KBM-7 (cell line): ENCODE measurements at regions not wholly inside any gene's neighbourhood (a gene's known extent, or its start where the extent isn't known, plus 50 kb on each side); places are given as distances from the start of the nearest gene placed in this dataset.

Source experiments
- DNase-seq: peaks from one replicate; pipeline ENCODE4 v3.0.0-alpha.2; 2015
- in situ Hi-C: fragments of 300-500 bp; cut with MboI; formaldehyde crosslinking; loops from 2 replicates; pipeline ENCODE4 v1.14.3; 2020; ENCODE audit warnings: low sequenced_read_pairs, low pct_unique_long_range_greater_than_20kb, mixed read lengths

DNA sequence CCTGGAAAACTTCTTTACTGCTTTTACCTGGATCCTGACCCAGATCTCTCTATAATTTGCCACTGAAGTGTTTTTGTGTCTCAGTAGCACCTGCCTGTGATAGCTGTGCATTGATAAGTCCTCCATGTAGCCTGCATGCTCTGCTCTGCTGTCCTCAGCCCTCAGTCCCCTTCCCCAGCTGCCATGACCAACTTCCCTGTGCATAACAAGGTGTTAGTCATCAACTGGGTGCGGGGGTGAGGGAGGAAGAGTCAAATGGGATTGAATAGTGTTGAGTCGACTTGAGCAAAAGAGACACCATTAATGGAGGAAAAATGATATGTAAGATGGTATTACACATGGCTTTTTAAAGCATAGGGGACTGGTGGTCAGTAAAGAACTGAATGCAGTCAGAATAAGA, 92.2 kb upstream of the PLET1 start:
- in situ Hi-C loops = no loop called here
- no peak for DNase-seq

DNA sequence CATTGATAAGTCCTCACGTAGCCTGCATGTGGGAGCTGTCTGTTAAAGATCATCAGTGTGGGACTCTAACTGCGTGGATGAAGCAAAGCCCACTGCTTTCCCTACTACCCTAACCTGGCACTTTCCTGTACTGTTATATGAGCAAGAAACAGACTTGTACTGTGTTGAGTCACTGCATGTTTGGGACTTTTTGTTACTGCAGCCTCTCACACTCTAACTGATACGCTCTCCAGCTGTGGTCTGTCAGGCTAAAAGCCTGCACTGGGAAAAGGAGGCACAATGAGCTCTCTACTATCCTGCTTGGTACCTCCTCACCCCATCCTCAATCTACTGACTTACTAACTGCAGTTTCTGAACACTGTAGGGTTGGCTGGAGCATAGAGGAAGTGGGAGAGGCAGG, 93.7 kb upstream of the PLET1 start:
- no peak for DNase-seq
- in situ Hi-C loops = no loop called here

DNA sequence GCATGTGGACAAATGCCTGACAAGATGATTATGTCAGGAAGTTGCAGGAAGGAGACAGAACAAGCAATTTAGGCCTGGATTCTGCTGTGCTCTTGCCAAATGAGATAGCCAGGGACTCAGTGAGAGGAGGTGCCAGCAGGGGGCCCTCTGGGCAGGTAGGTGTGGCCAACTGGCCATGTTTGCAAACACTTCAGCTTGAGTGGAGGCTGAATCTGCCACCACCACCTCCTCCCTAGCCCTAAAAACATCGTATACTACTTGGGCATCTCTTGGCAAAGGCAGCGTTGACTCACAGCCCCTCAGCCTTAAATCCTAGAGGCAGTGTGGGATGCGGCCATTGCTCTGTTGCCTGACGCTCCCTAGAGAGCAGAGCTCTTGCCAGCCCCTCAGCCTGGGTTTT, 95.1 kb upstream of the PLET1 start:
- peak; percentile 7 for DNase-seq
- in situ Hi-C loops = no loop called here

DNA sequence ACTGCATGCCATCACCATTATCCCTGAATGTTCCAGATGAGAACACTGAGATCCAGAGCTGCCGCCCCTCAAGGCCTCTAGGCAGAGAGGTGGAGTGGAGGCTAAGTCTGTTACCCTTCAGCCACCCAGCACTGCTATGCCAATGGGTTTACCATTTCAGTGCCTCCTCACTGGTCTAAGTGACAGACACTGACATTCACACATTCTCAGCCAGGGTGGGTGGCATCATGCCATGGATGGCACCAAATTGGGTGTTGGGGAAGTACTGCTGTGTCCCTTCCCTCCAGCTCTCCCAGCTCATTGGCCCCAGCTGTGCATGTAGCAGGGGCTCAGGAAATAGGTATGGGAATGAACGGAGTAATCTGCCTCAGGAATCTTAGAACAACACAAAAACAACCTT, 96.8 kb upstream of the PLET1 start:
- in situ Hi-C loops = no loop called here
- DNase-seq = no peak

DNA sequence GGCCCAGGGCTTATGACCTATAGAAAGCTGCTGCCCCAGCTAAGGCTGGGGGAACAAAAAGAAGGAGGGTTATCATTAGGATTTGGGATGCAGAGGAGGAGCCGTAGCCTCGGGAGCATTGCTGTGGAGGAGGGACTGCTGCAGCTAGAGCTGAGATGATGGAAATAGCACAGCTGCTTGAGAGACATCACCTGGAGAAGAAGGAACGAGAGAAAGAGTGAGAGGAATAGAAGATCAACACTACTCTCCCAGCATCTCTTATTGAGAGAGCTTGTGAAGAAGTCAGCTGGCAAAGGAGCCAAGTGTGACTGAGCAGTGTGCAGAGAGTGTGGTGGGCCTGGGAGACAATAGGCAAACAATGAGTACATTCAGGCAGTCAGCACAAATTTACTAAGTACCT, 100.7 kb upstream of the PLET1 start:
- in situ Hi-C loops = no loop called here
- no peak for DNase-seq

DNA sequence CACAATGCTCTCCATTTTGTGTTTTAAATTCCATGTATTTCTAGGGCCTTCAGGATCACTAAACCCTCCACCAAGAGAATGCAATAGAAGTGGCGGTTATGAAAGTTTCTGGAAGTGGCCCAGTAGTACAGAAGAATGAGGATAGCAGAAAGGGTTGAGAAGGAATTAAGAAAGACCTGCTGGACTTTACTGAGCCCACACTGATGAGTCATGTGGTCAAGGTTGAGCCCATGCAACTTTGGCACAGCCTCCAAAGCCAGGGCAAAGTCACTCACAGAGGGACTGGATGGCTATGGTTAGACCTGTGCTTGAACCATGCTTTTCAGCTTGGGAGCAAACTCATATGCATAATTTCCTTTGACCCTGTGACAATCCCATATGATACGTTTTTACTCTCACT, 102.9 kb upstream of the PLET1 start:
- in situ Hi-C loops = no loop called here
- no peak for DNase-seq

DNA sequence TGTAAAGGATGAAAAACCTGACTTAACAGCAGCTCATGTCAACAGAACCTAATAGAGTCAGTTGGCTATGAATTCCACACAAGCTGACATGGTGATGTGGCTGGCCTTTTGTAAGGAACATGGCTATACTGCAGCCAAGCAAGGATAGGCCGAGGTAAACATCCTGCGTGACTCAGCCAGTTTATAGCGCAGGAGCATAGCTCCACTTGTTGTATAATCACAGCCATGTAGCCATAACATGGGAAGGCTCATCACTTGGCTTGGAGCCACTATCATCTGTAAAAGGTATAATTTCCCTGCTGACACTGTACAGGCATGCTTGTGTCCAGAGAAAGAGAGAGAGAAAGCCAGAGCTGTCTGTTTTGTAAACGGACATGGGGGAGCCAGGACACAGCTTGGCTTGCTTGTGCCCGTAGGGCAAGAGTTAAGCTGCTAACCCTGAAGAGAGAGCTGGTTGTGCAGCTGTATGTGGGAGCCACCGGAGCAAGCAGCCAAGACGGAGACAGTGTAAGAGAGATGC, 104.4 kb upstream of the PLET1 start:
- DNase-seq = no peak
- in situ Hi-C loops = no loop called here

DNA sequence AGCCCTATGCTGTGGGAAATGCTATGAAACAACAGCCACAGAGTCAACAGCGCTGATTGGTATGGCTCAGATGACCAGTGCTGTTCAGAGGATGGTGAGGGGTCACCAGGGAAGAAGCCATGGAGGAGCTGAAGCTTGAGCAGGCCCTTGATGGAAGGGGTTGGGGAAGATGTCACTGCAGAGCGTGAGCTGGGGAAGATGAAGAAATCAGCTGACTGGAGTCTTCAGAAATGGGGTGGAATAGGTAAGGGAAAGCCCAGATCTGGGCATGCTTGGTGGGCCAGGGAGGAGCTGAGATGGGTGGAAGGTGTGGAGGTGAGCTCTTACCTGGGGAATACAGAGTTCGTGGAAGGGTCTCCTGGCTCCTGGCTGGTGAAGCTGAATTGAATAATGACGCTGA, 105.4 kb upstream of the PLET1 start:
- in situ Hi-C loops = no loop called here
- DNase-seq = no peak

DNA sequence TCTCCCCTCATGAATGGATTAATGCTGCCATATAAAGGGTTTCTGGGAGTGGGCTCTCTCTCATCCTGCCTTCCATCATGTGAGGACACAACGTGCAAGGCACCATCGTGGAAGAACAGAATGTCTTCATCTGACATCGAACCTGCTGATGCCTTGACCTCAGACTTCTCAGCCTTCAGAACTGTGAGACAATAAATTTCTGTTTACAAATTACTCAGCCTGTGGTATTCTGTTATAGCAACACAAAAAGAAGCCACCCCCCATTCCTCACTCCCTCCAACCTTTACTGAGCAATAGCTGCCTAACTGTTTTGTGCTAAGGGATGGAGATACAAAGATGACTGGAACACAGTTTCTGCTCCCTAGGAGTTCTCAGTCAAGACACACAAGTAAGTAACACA, 106.1 kb upstream of the PLET1 start:
- in situ Hi-C loops = no loop called here
- DNase-seq = no peak

DNA sequence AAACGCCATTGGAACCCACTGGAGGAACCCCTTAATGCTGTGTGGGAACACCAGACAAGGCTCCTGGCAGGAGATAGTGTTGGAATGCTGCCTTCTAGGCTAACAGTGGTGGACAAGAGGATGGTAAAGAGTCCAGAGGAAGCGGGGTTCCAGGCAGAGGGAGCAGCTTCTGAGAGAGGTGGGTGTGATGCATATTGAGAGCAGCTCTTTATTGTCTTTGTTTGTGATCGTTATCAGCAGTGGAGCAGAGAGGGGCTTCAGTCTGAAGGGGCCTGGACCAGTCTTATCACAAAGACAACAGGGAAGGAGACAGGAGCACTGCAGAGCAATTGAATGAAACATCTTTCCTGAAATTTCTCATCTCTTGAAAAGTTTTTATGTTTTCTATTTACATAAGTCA, 106.8 kb upstream of the PLET1 start:
- in situ Hi-C loops = no loop called here
- DNase-seq = no peak

DNA sequence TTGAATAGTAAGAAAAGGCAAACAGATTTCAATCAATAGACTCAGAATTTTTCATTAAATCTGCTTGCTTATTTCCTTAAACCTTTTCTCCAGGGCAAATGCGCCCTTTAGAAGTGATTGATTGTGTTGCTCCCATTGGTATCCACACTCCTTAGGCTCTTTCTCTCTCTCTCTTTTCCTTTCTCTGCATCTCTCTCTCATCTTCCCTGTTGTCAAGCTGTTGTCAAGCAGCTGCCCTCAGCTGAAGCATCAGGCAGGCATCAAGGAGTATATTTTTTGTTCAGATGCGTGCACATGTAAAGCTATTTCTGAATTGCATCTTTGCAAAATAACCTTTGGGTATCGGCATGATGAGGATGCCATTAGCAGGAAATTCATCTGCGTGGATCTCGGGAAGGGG, 107.2 kb upstream of the PLET1 start:
- in situ Hi-C loops = no loop called here
- DNase-seq = no peak

DNA sequence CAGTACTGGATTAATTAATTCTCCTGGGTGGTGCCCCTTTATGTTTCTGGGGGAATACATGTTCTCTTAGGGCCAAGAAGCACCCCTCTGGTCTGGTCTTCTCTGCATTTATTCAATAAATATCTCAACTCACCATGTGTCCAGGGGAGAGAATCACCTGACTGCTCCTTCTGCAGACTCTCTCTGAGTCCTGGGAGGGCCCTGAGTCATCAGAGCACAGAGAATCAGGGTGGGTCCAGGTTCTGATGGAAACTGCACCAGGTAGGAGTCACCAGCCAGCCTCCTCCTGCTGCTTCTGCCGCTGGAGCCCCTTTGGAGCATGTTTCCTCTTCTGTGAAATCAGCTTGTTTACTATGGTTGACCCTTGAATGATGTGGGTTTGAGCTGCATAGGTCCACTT, 107.7 kb upstream of the PLET1 start:
- DNase-seq = no peak
- in situ Hi-C loops = no loop called here

DNA sequence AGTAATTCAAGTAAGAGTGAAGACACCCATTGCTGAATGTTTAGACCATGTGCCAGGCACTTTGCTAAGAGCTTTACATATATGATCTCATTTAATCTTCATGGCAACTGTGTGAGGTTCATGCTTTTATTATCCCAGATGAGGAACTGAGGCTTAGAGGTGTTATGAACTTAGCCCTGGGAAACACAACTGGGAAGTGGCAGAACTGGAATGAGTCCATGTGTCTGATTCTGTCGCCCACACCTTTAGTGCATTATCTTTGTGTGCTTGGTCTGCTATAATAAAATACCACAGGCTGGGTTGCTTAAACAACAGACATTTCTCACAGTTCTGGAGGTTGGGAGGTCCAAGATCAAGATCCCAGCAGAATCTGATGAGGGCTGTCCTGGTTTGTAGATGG, 108.7 kb upstream of the PLET1 start:
- DNase-seq = no peak
- in situ Hi-C loops = no loop called here

DNA sequence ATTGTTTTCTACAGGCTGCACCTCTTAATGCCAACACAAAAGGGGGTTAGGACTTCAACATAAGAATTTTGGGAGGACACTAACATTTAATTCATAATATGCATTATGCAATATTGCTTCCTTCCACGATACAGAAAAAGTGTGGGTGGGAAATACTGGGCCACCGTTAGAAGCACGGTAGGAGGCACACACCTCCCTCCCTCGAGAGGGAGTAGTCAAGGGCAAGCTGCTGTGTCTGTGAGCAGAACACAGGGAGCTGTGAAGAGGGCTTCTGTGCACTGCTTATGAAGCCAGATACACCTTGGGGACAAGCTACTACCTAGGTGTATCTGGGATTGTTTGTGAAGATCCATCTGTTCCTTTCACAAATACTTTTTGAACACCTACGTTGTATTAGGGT, 109.3 kb upstream of the PLET1 start:
- in situ Hi-C loops = no loop called here

DNA sequence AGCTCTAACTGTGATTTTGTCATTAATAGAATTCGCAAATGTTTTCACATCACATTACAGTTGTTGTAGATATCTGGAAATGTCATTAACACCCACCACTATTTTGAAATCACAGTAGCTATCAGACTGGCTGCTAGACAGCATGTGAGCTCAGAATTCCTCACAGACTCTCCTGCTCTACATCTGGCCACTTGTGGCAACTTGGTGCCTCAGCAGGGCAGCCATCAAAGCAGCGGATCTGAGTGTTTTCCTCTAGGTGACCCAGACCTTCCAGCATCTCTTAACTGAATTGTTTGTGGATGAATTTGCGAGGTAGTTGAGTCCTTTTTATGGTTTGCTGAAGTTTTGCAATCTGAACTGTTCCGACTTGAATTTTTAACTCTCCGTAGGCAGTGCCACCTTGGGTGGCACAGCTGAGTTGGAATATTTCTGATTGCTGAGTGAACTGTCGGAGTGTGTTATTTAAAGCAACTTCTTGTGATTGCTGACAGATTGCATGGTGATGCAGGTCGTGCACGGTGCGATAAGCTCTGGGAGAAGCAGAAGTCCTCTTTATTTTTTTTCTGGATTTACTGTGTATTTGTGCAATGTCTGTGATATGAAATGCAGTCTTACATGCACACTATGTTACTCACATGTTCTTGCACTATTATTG, 114.0 kb upstream of the PLET1 start:
- in situ Hi-C loops = no loop called here
- no peak for DNase-seq

More for the DNA sequence above, 109.3 kb upstream of the PLET1 start:
- no peak for DNase-seq

DNA sequence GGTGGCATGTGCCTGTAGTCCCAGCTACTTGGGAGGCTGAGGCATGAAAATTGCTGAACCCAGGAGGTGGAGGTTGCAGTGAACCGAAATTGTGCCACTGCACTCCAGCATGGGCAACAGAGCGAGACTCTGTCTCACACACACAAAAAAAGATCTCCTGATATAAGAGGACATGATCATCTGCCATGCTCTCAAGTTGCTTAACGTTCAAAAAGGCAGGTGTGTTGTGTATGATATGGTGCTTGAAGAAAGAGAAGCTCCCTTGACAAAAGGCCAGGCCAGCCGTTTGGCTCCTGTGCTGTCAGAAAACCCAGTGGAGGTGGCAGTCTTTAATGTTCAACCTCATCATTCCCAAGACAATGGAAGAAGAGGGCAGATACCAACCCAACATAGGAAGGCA, 117.3 kb upstream of the PLET1 start:
- DNase-seq = no peak
- in situ Hi-C loops = no loop called here

DNA sequence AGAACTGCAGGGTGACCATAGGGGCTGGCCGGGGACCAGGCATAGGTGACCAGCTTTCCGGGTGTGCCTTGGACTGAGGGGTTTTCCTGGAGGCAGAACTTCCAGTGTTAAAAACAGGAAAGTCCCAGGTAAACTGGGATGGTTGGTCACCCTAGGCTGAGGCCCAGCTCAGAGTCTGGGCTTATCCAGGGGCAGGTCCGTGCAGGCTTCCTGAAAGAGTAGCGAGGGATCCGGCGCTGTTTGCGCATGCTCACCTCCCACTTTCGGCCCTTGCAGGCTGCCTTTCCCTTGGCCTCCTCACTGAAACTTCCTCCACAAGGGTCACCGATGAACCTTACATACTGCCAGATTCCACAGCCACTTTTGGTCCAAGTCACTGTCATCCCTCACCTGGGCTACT, 119.8 kb upstream of the PLET1 start:
- in situ Hi-C loops = no loop called here
- DNase-seq = no peak

DNA sequence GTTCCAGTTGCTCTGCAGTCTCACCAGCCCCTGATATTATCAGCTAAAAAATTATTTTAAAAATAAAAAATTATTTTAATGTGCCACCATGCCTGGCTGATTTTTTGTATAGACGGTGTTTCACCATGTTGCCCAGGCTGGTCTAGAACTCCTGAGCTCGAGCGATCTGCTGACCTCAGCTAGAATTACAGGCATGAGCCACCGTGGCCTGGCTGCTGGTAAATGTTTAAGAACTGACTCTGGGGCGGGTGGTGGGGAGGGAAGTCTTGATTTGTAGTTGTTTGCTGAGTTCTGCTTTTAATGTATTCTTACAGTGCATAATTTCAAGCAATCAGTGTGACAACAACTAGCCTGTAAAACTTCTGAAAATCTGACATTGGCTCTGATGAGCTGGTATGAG, 120.9 kb upstream of the PLET1 start:
- in situ Hi-C loops = no loop called here
- no peak for DNase-seq

DNA sequence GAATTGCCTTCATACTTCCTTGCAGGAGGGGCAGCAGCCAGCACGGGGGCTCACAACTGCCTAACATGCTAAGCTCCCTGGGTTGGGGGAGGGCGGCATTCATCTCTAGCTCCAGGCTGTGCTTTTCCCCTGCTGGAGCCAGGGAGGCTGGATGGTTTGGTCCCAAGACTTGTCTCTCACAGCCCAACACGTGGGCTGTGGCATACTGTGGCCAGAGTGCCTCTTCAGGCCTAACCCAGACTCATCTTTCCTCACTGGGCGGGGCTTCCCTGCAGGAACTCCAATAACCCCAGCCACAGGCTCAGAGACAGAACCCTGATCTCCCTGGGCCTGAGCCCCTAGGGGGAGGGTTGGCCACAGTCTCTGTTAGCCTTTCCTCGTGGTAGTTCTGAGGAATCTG, 121.9 kb upstream of the PLET1 start:
- in situ Hi-C loops = no loop called here
- DNase-seq = no peak

DNA sequence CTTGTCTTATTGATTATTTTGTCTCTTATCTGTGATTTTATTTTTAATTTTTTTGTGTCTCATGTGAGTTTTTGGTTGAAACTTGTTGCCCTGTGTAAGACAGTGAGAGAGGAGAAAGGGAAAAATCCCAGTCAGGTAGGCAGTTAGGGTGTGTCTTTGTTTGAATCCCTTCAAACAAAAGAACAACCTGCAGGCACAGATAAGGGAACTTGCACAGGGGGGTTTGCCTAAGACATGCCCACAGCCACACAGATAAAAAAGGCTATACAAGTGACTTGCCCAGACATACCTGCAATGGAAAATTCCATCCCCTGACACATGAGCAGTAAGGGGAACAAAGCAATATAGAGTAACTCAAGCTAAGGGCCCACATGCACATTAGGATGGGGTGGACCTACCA, 127.8 kb upstream of the PLET1 start:
- in situ Hi-C loops = no loop called here
- no peak for DNase-seq

DNA sequence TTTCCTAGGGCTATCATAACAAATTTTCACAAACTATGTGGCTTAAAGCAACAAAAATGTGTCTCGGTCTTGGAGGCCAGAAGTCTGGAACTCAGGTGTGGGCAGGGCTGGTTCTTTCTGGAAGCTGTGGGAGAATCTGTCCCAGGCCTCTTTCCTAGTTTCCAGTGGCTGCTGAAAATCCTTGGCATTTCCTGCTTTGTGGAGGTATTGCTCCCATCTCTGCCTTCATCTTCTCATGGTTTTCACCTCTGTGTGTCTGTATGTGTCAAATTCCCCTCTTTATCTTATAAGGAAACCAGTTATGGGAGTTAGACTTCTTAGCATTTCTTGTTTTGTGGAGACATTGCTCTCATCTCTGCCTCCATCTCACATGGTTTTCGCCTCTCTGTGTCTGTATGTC, 130.4 kb upstream of the PLET1 start:
- no peak for DNase-seq
- in situ Hi-C loops = no loop called here

DNA sequence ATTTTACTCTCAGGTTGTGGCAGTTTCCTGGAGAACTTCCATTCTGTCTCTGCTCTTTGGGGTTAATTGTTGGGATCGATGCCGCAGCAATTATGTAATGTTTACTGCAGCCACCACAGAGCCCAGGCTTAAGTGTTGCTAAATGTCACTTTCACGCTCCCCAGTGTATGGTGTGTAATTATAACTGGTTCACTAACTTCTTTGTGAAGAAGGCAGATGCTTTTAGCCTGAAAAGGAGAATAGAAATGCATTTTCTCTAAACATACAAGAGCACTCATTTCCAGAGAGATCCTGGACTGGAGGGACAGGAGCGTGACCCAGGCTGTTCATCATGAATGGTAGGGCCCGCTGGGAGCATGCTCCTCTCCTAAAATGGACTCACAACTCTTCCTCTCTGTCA, 132.2 kb upstream of the PLET1 start:
- in situ Hi-C loops = no loop called here
- no peak for DNase-seq
